Astrocyte (in vitro differentiated cells and primary cell): ENCODE measurements at regions not wholly inside any gene's neighbourhood (a gene's known extent, or its start where the extent isn't known, plus 50 kb on each side); places are given as distances from the start of the nearest gene placed in this dataset.
"Not testable (repeated sequence)": the region's sequence is repeated elsewhere in the genome, so short reads cannot be mapped to it uniquely, and the experiment has no call there.

Source experiments
- EZH2 ChIP-seq: IDR thresholded peaks from 2 replicates; pipeline ENCODE4 v1.6.1; 2012; ENCODE audit warnings: mild to moderate bottlenecking, low read length, inconsistent platforms; ENCODE audit not compliant: insufficient read depth
- TF ChIP-seq, protein P1 (sequence below): IDR thresholded peaks from 2 replicates; pipeline ENCODE4 v1.5.1; 2011; ENCODE audit warnings: low read depth, mild to moderate bottlenecking, inconsistent platforms, low read length, moderate library complexity; ENCODE audit not compliant: insufficient read depth

DNA sequence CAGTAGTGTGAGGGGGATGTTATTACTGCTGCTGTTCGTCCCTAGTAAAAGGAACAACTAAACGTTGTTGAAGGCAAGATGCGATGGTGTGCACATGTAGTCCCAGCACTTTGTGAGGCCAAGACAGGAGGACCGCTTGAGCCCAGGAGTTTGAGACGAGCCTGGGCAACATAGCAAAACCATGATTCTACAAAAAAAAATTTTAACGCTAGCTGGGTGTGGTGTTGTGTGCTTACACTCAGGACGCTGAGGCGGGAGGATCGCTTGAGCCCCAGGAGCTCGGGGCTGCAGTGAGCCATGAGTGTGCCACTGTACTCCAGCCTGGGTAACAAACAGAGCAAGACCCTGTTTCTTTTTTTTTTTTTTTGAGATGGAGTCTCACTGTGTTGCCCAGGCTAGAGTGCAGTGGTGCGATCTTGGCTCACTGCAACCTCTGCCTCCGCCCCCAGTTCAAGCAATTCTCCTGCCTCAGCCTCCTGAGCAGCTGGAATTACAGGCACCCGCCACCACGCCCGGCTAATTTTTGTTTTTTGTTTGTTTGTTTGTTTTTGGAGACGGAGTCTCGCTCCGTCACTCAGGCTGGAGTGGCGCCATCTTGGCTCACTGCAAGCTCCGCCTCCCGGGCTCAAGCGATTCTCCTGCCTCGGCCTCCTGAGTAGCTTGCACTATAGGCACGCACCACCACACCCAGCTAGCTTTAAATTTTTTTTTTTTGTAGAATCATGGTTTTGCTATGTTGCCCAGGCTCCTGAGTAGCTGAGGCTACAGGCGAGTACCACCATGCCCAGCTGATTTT, 87.3 kb downstream of the MYL12B start:
- TF ChIP-seq, protein P1, sequence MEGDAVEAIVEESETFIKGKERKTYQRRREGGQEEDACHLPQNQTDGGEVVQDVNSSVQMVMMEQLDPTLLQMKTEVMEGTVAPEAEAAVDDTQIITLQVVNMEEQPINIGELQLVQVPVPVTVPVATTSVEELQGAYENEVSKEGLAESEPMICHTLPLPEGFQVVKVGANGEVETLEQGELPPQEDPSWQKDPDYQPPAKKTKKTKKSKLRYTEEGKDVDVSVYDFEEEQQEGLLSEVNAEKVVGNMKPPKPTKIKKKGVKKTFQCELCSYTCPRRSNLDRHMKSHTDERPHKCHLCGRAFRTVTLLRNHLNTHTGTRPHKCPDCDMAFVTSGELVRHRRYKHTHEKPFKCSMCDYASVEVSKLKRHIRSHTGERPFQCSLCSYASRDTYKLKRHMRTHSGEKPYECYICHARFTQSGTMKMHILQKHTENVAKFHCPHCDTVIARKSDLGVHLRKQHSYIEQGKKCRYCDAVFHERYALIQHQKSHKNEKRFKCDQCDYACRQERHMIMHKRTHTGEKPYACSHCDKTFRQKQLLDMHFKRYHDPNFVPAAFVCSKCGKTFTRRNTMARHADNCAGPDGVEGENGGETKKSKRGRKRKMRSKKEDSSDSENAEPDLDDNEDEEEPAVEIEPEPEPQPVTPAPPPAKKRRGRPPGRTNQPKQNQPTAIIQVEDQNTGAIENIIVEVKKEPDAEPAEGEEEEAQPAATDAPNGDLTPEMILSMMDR = not testable (repeated sequence)
- TF ChIP-seq EZH2 = not testable (repeated sequence)
